ENCODE measurements at regions not wholly inside any gene's neighbourhood (a gene's known extent, or its start where the extent isn't known, plus 50 kb on each side); places are given as distances from the start of the nearest gene placed in this dataset.

- TF ChIP-seq ZNF274 (IDR thresholded peaks at IDR 0.05; ENCODE audit: low read depth, low read length) (no peak), YY1 (IDR thresholded peaks at IDR 0.05; ENCODE audit: insufficient read depth, insufficient read length) (no peak)
These were observed 458.0 kb upstream of the ASIC2 start for GRCh38 chr17:33750943-33751701.
